Mesodermal cell (in vitro differentiated cells): ENCODE measurements at regions not wholly inside any gene's neighbourhood (a gene's known extent, or its start where the extent isn't known, plus 50 kb on each side); places are given as distances from the start of the nearest gene placed in this dataset.

Experiments
- H3K27ac ChIP-seq: 2 replicates; pipeline ENCODE4 v1.7.0; 2013; ENCODE audit warnings: mild to moderate bottlenecking, low read depth, low read length, moderate library complexity; ENCODE audit not compliant: severe bottlenecking
- H3K36me3 ChIP-seq: 2 replicates; pipeline ENCODE4 v1.7.1; 2013; ENCODE audit warnings: mild to moderate bottlenecking, low read length, moderate library complexity; ENCODE audit not compliant: control insufficient read depth, insufficient read depth
- H3K4me1 ChIP-seq: one replicate; pipeline ENCODE4 v1.7.1; 2013; ENCODE audit warnings: mild to moderate bottlenecking, low read length; ENCODE audit not compliant: insufficient read depth, control insufficient read depth, poor library complexity, severe bottlenecking
- H3K4me3 ChIP-seq: 2 replicates; pipeline ENCODE4 v1.7.0; 2013; ENCODE audit warnings: low read length, control low read depth, mild to moderate bottlenecking; ENCODE audit not compliant: insufficient read depth, poor library complexity, severe bottlenecking; ENCODE audit errors: extremely low read depth
- H3K9me3 ChIP-seq: 2 replicates; pipeline ENCODE4 v1.7.1; 2013; ENCODE audit warnings: mild to moderate bottlenecking, low read length, moderate library complexity; ENCODE audit not compliant: control insufficient read depth
- WGBS, 2 experiments: methylation state at CpG; one replicate each; pipeline ENCODE4 v1.1.5; 2013; ENCODE audit warnings: missing lambda C conversion rate in 2 of 2; ENCODE audit not compliant: insufficient coverage in 2 of 2; 5-methylcytosine and 5-hydroxymethylcytosine counted together

GRCh38 chr1:201708085-201708512 lies 120.9 kb upstream of the IPO9 start:
- Histone ChIP-seq H3K4me3 (no peak overlapping the region), H3K36me3 (peaks cover 3% of the 10 kb centered on the region), H3K27ac (no peak overlapping the region), H3K4me1 (peaks cover 42% of the 10 kb centered on the region), H3K9me3 (no peaks in the 10 kb centered on the region)
- WGBS, 2 experiments, result 94% methylated on average over 3 of the region's 4 CpGs; no CpG with 5 or more reads in 1 of the 2 experiments

GRCh38 chr1:201708691-201709090 lies 120.3 kb upstream of the IPO9 start:
- peaks cover 40% of the 10 kb centered on the region for H3K4me1 ChIP-seq
- no peak overlapping the region for H3K4me3 ChIP-seq
- WGBS, 2 experiments, result 91 to 98% methylated on average over 5 of the region's 5 CpGs
- no peaks in the 10 kb centered on the region for H3K9me3 ChIP-seq
- H3K36me3 ChIP-seq, result peaks cover 3% of the 10 kb centered on the region
- H3K27ac ChIP-seq, result no peak overlapping the region

- Histone ChIP-seq H3K36me3 (peaks cover 3% of the 10 kb centered on the region), H3K9me3 (no peaks in the 10 kb centered on the region), H3K4me3 (no peak overlapping the region), H3K27ac (peak overlapping the region; percentile 53), H3K4me1 (peaks cover 44% of the 10 kb centered on the region)
- 38 to 47% methylated on average over 2 of the region's 4 CpGs for WGBS, 2 experiments
These were observed 119.2 kb upstream of the IPO9 start for GRCh38 chr1:201709564-201710295.

GRCh38 chr1:201710632-201711597 lies 118.0 kb upstream of the IPO9 start:
- Histone ChIP-seq H3K36me3 (no peaks in the 10 kb centered on the region), H3K27ac (peak overlapping the region; percentile 4), H3K4me1 (peaks cover 55% of the 10 kb centered on the region), H3K4me3 (no peak overlapping the region), H3K9me3 (no peaks in the 10 kb centered on the region)
- 83 to 93% methylated on average over 3 to 6 of the region's 8 CpGs for WGBS, 2 experiments

- Histone ChIP-seq H3K4me1 (peaks cover 62% of the 10 kb centered on the region), H3K4me3 (no peak overlapping the region), H3K36me3 (peaks cover 2% of the 10 kb centered on the region), H3K27ac (peak overlapping the region; percentile 4), H3K9me3 (no peaks in the 10 kb centered on the region)
- 89 to 100% methylated on average over 1 to 2 of the region's 2 CpGs for WGBS, 2 experiments
These were observed 117.1 kb upstream of the IPO9 start for GRCh38 chr1:201711811-201712210.

GRCh38 chr1:201712387-201713085 lies 116.4 kb upstream of the IPO9 start:
- peak overlapping the region; percentile 96 for H3K27ac ChIP-seq

GRCh38 chr1:201713086-201713810 lies 115.7 kb upstream of the IPO9 start:
- H3K4me1 ChIP-seq, result peaks cover 62% of the 10 kb centered on the region
- H3K27ac ChIP-seq, result peak overlapping the region; percentile 96
- no peaks in the 10 kb centered on the region for H3K9me3 ChIP-seq
- H3K36me3 ChIP-seq, result peaks cover 16% of the 10 kb centered on the region
- 38 to 58% methylated on average over 3 of the region's 3 CpGs for WGBS, 2 experiments
- no peak overlapping the region for H3K4me3 ChIP-seq

More at GRCh38 chr1:201712387-201713085, 116.4 kb upstream of the IPO9 start:
- Histone ChIP-seq H3K4me3 (no peak overlapping the region), H3K36me3 (peaks cover 9% of the 10 kb centered on the region), H3K9me3 (no peaks in the 10 kb centered on the region), H3K4me1 (peaks cover 62% of the 10 kb centered on the region)
- 93 to 98% methylated on average over 4 to 7 of the region's 7 CpGs for WGBS, 2 experiments

GRCh38 chr1:201714542-201715329 lies 114.2 kb upstream of the IPO9 start:
- Histone ChIP-seq H3K36me3 (peaks cover 24% of the 10 kb centered on the region), H3K4me1 (peaks cover 66% of the 10 kb centered on the region)

GRCh38 chr1:201715351-201715750 lies 113.6 kb upstream of the IPO9 start:
- H3K4me1 ChIP-seq, result peaks cover 70% of the 10 kb centered on the region
- no peak overlapping the region for H3K4me3 ChIP-seq
- peaks cover 24% of the 10 kb centered on the region for H3K36me3 ChIP-seq
- no peaks in the 10 kb centered on the region for H3K9me3 ChIP-seq
- peak overlapping the region; percentile 96 for H3K27ac ChIP-seq
- 89 to 93% methylated on average over 4 to 6 of the region's 6 CpGs for WGBS, 2 experiments

More at GRCh38 chr1:201714542-201715329, 114.2 kb upstream of the IPO9 start:
- WGBS, 2 experiments, result 64 to 76% methylated on average over 6 to 8 of the region's 9 CpGs
- H3K27ac ChIP-seq, result peak overlapping the region; percentile 96
- no peak overlapping the region for H3K4me3 ChIP-seq
- no peaks in the 10 kb centered on the region for H3K9me3 ChIP-seq
